ENCODE measurements at regions not wholly inside any gene's neighbourhood (a gene's known extent, or its start where the extent isn't known, plus 50 kb on each side); places are given as distances from the start of the nearest gene placed in this dataset.

GRCh38 chr2:204108330-204108751 lies 171.8 kb downstream of the ICOS start:
- intact Hi-C loops (cut with micrococcal nuclease) = loop anchor here (1.0 to 5.0 kb wide), 11 partner anchors 37 to 1840 kb away; no protein-coding TSS in a partner anchor
- H3K27ac ChIP-seq (ENCODE audit: low read depth, low read length) = no peak overlapping the region
- ChIA-PET POLR2A (ENCODE audit: partially characterized antibody) (no interaction called here), CTCF (ENCODE audit: partially characterized antibody) (interaction anchor here (0.6 to 11.2 kb wide), 8 partner anchors 25 to 1570 kb away, joined by 3 to 187 read pairs (median 4); no protein-coding TSS in a partner anchor)
- H3K4me3 Mint-ChIP-seq = peak overlapping the region; percentile 28 to 94 (median 86)
- H3K27me3 Mint-ChIP-seq = no peaks in the 10 kb centered on the region
- peak; percentile 56 to 67 (median 61) for DNase-seq
- H3K36me3 ChIP-seq (ENCODE audit: insufficient read depth, low read length) = no peaks in the 10 kb centered on the region
- peaks cover 29 to 47% (median 39%) of the 10 kb centered on the region in 4 donors for H3K4me1 Mint-ChIP-seq
- no peaks in the 10 kb centered on the region for H3K9me3 ChIP-seq (ENCODE audit: control insufficient read depth in 1 of 2, low read length in 2 of 2)
- no peaks in the 10 kb centered on the region for H3K36me3 Mint-ChIP-seq
- no peaks in the 10 kb centered on the region for H3K9me3 Mint-ChIP-seq
- H3K27me3 ChIP-seq (ENCODE audit: insufficient read depth, low read length) = no peaks in the 10 kb centered on the region
- peaks cover 30% of the 10 kb centered on the region for H3K4me1 ChIP-seq (ENCODE audit: insufficient read depth, low read length)
- H3K27ac Mint-ChIP-seq = peak overlapping the region; percentile 15 to 89 (median 64)
- no peak overlapping the region for H3K4me3 ChIP-seq (ENCODE audit: low read length in 2 of 2)

- H3K27me3 ChIP-seq (ENCODE audit: insufficient read depth, low read length) = no peaks in the 10 kb centered on the region
- no peaks in the 10 kb centered on the region for H3K36me3 ChIP-seq (ENCODE audit: insufficient read depth, low read length)
- ChIA-PET CTCF (ENCODE audit: partially characterized antibody) (interaction anchor here (0.6 to 11.2 kb wide), 9 partner anchors 25 to 1570 kb away, joined by 3 to 187 read pairs (median 4); no protein-coding TSS in a partner anchor), POLR2A (ENCODE audit: partially characterized antibody) (no interaction called here)
- intact Hi-C loops (cut with micrococcal nuclease) = loop anchor here (1.0 to 5.0 kb wide), 11 partner anchors 36 to 1839 kb away; no protein-coding TSS in a partner anchor
- H3K9me3 ChIP-seq (ENCODE audit: control insufficient read depth in 1 of 2, low read length in 2 of 2) = no peaks in the 10 kb centered on the region
- DNase-seq = peak in 4 of 5 donors; percentile 4 to 44 (median 18)
- H3K9me3 Mint-ChIP-seq = no peaks in the 10 kb centered on the region
- peaks cover 33% of the 10 kb centered on the region for H3K4me1 ChIP-seq (ENCODE audit: insufficient read depth, low read length)
- no peaks in the 10 kb centered on the region for H3K27me3 Mint-ChIP-seq
- peaks cover 31 to 50% (median 41%) of the 10 kb centered on the region in 4 donors for H3K4me1 Mint-ChIP-seq
- no peak overlapping the region for H3K4me3 ChIP-seq (ENCODE audit: low read length in 2 of 2)
- H3K36me3 Mint-ChIP-seq = no peaks in the 10 kb centered on the region
- no peak overlapping the region for H3K27ac ChIP-seq (ENCODE audit: low read depth, low read length)
- H3K27ac Mint-ChIP-seq = peak overlapping the region; percentile 9 to 89 (median 82)
- H3K4me3 Mint-ChIP-seq = peak overlapping the region; percentile 21 to 94 (median 86)
Measured at GRCh38 chr2:204108781-204109295, 172.3 kb downstream of the ICOS start.

- H3K27ac Mint-ChIP-seq = peak overlapping the region in 6 of 7 donors; percentile 28 to 83 (median 78)
- H3K4me3 ChIP-seq (ENCODE audit: low read length in 2 of 2) = peak overlapping the region in 1 of 2 donors; percentile 22
- CTCF ChIA-PET (ENCODE audit: partially characterized antibody) = interaction anchor here (0.7 to 11.2 kb wide), 8 partner anchors 31 to 1569 kb away, joined by 3 to 187 read pairs (median 5); no protein-coding TSS in a partner anchor
Measured at GRCh38 chr2:204109681-204110080, 173.1 kb downstream of the ICOS start.

GRCh38 chr2:204110338-204110741 lies 173.8 kb downstream of the ICOS start:
- no peak overlapping the region for H3K27ac ChIP-seq (ENCODE audit: low read depth, low read length)
- H3K27me3 ChIP-seq (ENCODE audit: insufficient read depth, low read length) = no peaks in the 10 kb centered on the region
- intact Hi-C loops (cut with micrococcal nuclease) = no loop called here
- H3K27me3 Mint-ChIP-seq = no peaks in the 10 kb centered on the region
- peaks cover 44 to 65% (median 52%) of the 10 kb centered on the region in 4 donors for H3K4me1 Mint-ChIP-seq
- ChIA-PET POLR2A (ENCODE audit: partially characterized antibody) (interaction anchor here (0.9 kb wide), 1 partner anchor 67 kb away, joined by 3 read pairs; no protein-coding TSS in a partner anchor), CTCF (ENCODE audit: partially characterized antibody) (interaction anchor here (0.8 to 11.2 kb wide), 6 partner anchors 10 to 67 kb away, joined by 3 to 187 read pairs (median 4); no protein-coding TSS in a partner anchor)
- peaks cover 48% of the 10 kb centered on the region for H3K4me1 ChIP-seq (ENCODE audit: insufficient read depth, low read length)
- peak; percentile 33 to 65 (median 60) for DNase-seq
- peak overlapping the region; percentile 79 to 94 (median 86) for H3K4me3 Mint-ChIP-seq
- peak overlapping the region in 1 of 2 donors; percentile 14 for H3K4me3 ChIP-seq (ENCODE audit: low read length in 2 of 2)
- peak overlapping the region; percentile 43 to 94 (median 82) for H3K27ac Mint-ChIP-seq
- no peaks in the 10 kb centered on the region for H3K36me3 Mint-ChIP-seq
- no peaks in the 10 kb centered on the region for H3K9me3 ChIP-seq (ENCODE audit: control insufficient read depth in 1 of 2, low read length in 2 of 2)
- no peaks in the 10 kb centered on the region for H3K9me3 Mint-ChIP-seq
- no peaks in the 10 kb centered on the region for H3K36me3 ChIP-seq (ENCODE audit: insufficient read depth, low read length)

More at GRCh38 chr2:204109681-204110080, 173.1 kb downstream of the ICOS start:
- no peaks in the 10 kb centered on the region for H3K9me3 Mint-ChIP-seq
- H3K4me3 Mint-ChIP-seq = peak overlapping the region; percentile 79 to 94 (median 86)
- Histone ChIP-seq H3K27ac (ENCODE audit: low read depth, low read length) (no peak overlapping the region), H3K27me3 (ENCODE audit: insufficient read depth, low read length) (no peaks in the 10 kb centered on the region), H3K4me1 (ENCODE audit: insufficient read depth, low read length) (peaks cover 41% of the 10 kb centered on the region), H3K36me3 (ENCODE audit: insufficient read depth, low read length) (no peaks in the 10 kb centered on the region), H3K9me3 (ENCODE audit: control insufficient read depth in 1 of 2, low read length in 2 of 2) (no peaks in the 10 kb centered on the region)
- DNase-seq = peak in 3 of 5 donors; percentile 0 to 8 (median 4)
- peaks cover 40 to 59% (median 49%) of the 10 kb centered on the region in 4 donors for H3K4me1 Mint-ChIP-seq
- H3K36me3 Mint-ChIP-seq = no peaks in the 10 kb centered on the region
- intact Hi-C loops (cut with micrococcal nuclease) = loop anchor here (2.0 to 5.0 kb wide), 3 partner anchors 583 to 1657 kb away; no protein-coding TSS in a partner anchor
- no peaks in the 10 kb centered on the region for H3K27me3 Mint-ChIP-seq
- POLR2A ChIA-PET (ENCODE audit: partially characterized antibody) = interaction anchor here (0.9 kb wide), 1 partner anchor 68 kb away, joined by 3 read pairs; no protein-coding TSS in a partner anchor

GRCh38 chr2:204110751-204111516 lies 174.4 kb downstream of the ICOS start:
- H3K9me3 ChIP-seq (ENCODE audit: control insufficient read depth in 1 of 2, low read length in 2 of 2) = no peaks in the 10 kb centered on the region
- Mint-ChIP-seq H3K36me3 (no peaks in the 10 kb centered on the region), H3K27me3 (no peaks in the 10 kb centered on the region), H3K27ac (peak overlapping the region in 4 of 7 donors; percentile 57 to 83 (median 80)), H3K9me3 (no peaks in the 10 kb centered on the region), H3K4me1 (peaks cover 44 to 68% (median 51%) of the 10 kb centered on the region in 4 donors), H3K4me3 (peak overlapping the region; percentile 79 to 94 (median 86))
- no peaks in the 10 kb centered on the region for H3K27me3 ChIP-seq (ENCODE audit: insufficient read depth, low read length)
- H3K4me1 ChIP-seq (ENCODE audit: insufficient read depth, low read length) = peaks cover 48% of the 10 kb centered on the region
- H3K4me3 ChIP-seq (ENCODE audit: low read length in 2 of 2) = peak overlapping the region in 1 of 2 donors; percentile 14
- intact Hi-C loops (cut with micrococcal nuclease) = no loop called here
- ChIA-PET CTCF (ENCODE audit: partially characterized antibody) (interaction anchor here (0.8 to 11.2 kb wide), 6 partner anchors 10 to 67 kb away, joined by 3 to 187 read pairs (median 4); no protein-coding TSS in a partner anchor), POLR2A (ENCODE audit: partially characterized antibody) (no interaction called here)
- DNase-seq = no peak
- no peak overlapping the region for H3K27ac ChIP-seq (ENCODE audit: low read depth, low read length)
- no peaks in the 10 kb centered on the region for H3K36me3 ChIP-seq (ENCODE audit: insufficient read depth, low read length)

GRCh38 chr2:204112084-204112770 lies 175.7 kb downstream of the ICOS start:
- no peaks in the 10 kb centered on the region for H3K9me3 ChIP-seq (ENCODE audit: control insufficient read depth in 1 of 2, low read length in 2 of 2)
- intact Hi-C loops (cut with micrococcal nuclease) = no loop called here
- no peak overlapping the region for H3K4me3 ChIP-seq (ENCODE audit: low read length in 2 of 2)
- no peaks in the 10 kb centered on the region for H3K9me3 Mint-ChIP-seq
- H3K27ac ChIP-seq (ENCODE audit: low read depth, low read length) = no peak overlapping the region
- no peaks in the 10 kb centered on the region for H3K36me3 Mint-ChIP-seq
- no peaks in the 10 kb centered on the region for H3K36me3 ChIP-seq (ENCODE audit: insufficient read depth, low read length)
- peaks cover 48% of the 10 kb centered on the region for H3K4me1 ChIP-seq (ENCODE audit: insufficient read depth, low read length)
- POLR2A ChIA-PET (ENCODE audit: partially characterized antibody) = interaction anchor here (0.5 kb wide), 1 partner anchor 56 kb away, joined by 3 read pairs; no protein-coding TSS in a partner anchor
- CTCF ChIA-PET (ENCODE audit: partially characterized antibody) = interaction anchor here (0.9 to 11.2 kb wide), 3 partner anchors 25 to 66 kb away, joined by 4 to 187 read pairs (median 8); no protein-coding TSS in a partner anchor
- peak overlapping the region in 1 of 8 donors; percentile 45 for H3K4me3 Mint-ChIP-seq
- H3K27ac Mint-ChIP-seq = no peak overlapping the region
- DNase-seq = no peak
- H3K27me3 ChIP-seq (ENCODE audit: insufficient read depth, low read length) = no peaks in the 10 kb centered on the region
- no peaks in the 10 kb centered on the region for H3K27me3 Mint-ChIP-seq
- H3K4me1 Mint-ChIP-seq = peaks cover 44 to 68% (median 51%) of the 10 kb centered on the region in 4 donors

Measured in CD4-positive, alpha-beta memory T cell (primary cell).